Stimulated activated CD8-positive, alpha-beta memory T cell treated with anti-CD3 and anti-CD28 coated beads, Interleukin-12 subunit alpha, Interleukin-12 subunit beta, amount 100 ng/mL, for 24 hours (primary cell): ENCODE measurements at regions not wholly inside any gene's neighbourhood (a gene's known extent, or its start where the extent isn't known, plus 50 kb on each side); places are given as distances from the start of the nearest gene placed in this dataset.
"Not testable (repeated sequence)": the region's sequence is repeated elsewhere in the genome, so short reads cannot be mapped to it uniquely, and the experiment has no call there.

Source experiments
- DNase-seq: peaks from one replicate; pipeline ENCODE4 v3.0.0-alpha.2; 2020; ENCODE audit errors: extremely low read depth

- DNase-seq, result no peak
Observed at GRCh38 chr2:16189029-16189835, 248.9 kb downstream of the MYCN start.

- no peak for DNase-seq
Observed at GRCh38 chr2:16188261-16188890, 248.0 kb downstream of the MYCN start.

- no peak for DNase-seq
Observed at GRCh38 chr2:16187482-16187817, 247.1 kb downstream of the MYCN start.

- DNase-seq, result no peak
Observed at GRCh38 chr2:16186661-16187481, 246.5 kb downstream of the MYCN start.

GRCh38 chr2:16185801-16186272 lies 245.5 kb downstream of the MYCN start:
- no peak for DNase-seq

GRCh38 chr2:16184945-16185660 lies 244.8 kb downstream of the MYCN start:
- no peak for DNase-seq

- DNase-seq, result no peak
Observed at GRCh38 chr2:16184341-16184890, 244.1 kb downstream of the MYCN start.

- no peak for DNase-seq
Observed at GRCh38 chr2:16183345-16183744, 243.0 kb downstream of the MYCN start.

GRCh38 chr2:16182841-16183240 lies 242.5 kb downstream of the MYCN start:
- DNase-seq, result no peak

GRCh38 chr2:16182311-16182815 lies 242.0 kb downstream of the MYCN start:
- not testable (repeated sequence) for DNase-seq

GRCh38 chr2:16181741-16182090 lies 241.4 kb downstream of the MYCN start:
- no peak for DNase-seq

- DNase-seq, result no peak
Observed at GRCh38 chr2:16181062-16181740, 240.9 kb downstream of the MYCN start.

GRCh38 chr2:16180631-16181030 lies 240.3 kb downstream of the MYCN start:
- DNase-seq, result no peak

GRCh38 chr2:16179701-16180416 lies 239.5 kb downstream of the MYCN start:
- no peak for DNase-seq

- no peak for DNase-seq
Observed at GRCh38 chr2:16178551-16179130, 238.3 kb downstream of the MYCN start.

GRCh38 chr2:16177671-16178180 lies 237.4 kb downstream of the MYCN start:
- DNase-seq, result no peak

GRCh38 chr2:16176971-16177480 lies 236.7 kb downstream of the MYCN start:
- DNase-seq, result no peak

GRCh38 chr2:16175247-16175825 lies 235.0 kb downstream of the MYCN start:
- DNase-seq, result no peak

GRCh38 chr2:16174693-16175045 lies 234.3 kb downstream of the MYCN start:
- no peak for DNase-seq
